ENCODE measurements at regions not wholly inside any gene's neighbourhood (a gene's known extent, or its start where the extent isn't known, plus 50 kb on each side); places are given as distances from the start of the nearest gene placed in this dataset.
"Not testable (repeated sequence)": the region's sequence is repeated elsewhere in the genome, so short reads cannot be mapped to it uniquely, and the experiment has no call there.

- not testable (repeated sequence) for DNase-seq
Observed at GRCh38 chr2:123618642-123619041, 406.4 kb upstream of the CNTNAP5 start.

GRCh38 chr2:123624816-123625215 is 400.3 kb upstream of the CNTNAP5 start:
- DNase-seq: no peak

- no peak for DNase-seq
Observed at GRCh38 chr2:123636232-123636631, 388.9 kb upstream of the CNTNAP5 start.

GRCh38 chr2:123640685-123641335 is 384.3 kb upstream of the CNTNAP5 start:
- DNase-seq: no peak

- no peak for DNase-seq
Observed at GRCh38 chr2:123644053-123644452, 381.0 kb upstream of the CNTNAP5 start.

GRCh38 chr2:123648016-123648415 is 377.1 kb upstream of the CNTNAP5 start:
- no peak for DNase-seq

- no peak for DNase-seq
Observed at GRCh38 chr2:123648956-123649355, 376.1 kb upstream of the CNTNAP5 start.

GRCh38 chr2:123651151-123651550 is 373.9 kb upstream of the CNTNAP5 start:
- no peak for DNase-seq

GRCh38 chr2:123652320-123652719 is 372.8 kb upstream of the CNTNAP5 start:
- no peak for DNase-seq

- DNase-seq: no peak
Observed at GRCh38 chr2:123656590-123656989, 368.5 kb upstream of the CNTNAP5 start.

GRCh38 chr2:123659120-123659519 is 366.0 kb upstream of the CNTNAP5 start:
- DNase-seq: no peak

GRCh38 chr2:123670286-123670685 is 354.8 kb upstream of the CNTNAP5 start:
- DNase-seq: no peak

- not testable (repeated sequence) for DNase-seq
Observed at GRCh38 chr2:123683797-123684196, 341.3 kb upstream of the CNTNAP5 start.

GRCh38 chr2:123687064-123687463 is 338.0 kb upstream of the CNTNAP5 start:
- DNase-seq: no peak

- no peak for DNase-seq
Observed at GRCh38 chr2:123688231-123688940, 336.7 kb upstream of the CNTNAP5 start.

GRCh38 chr2:123692121-123692520 is 333.0 kb upstream of the CNTNAP5 start:
- DNase-seq: peak; percentile 30 to 41

GRCh38 chr2:123693836-123694235 is 331.3 kb upstream of the CNTNAP5 start:
- peak; percentile 11 to 41 for DNase-seq

- DNase-seq: peak in 1 of 2 donors; percentile 1
Observed at GRCh38 chr2:123695426-123695825, 329.7 kb upstream of the CNTNAP5 start.

GRCh38 chr2:123696021-123696420 is 329.1 kb upstream of the CNTNAP5 start:
- no peak for DNase-seq

- DNase-seq: no peak
Observed at GRCh38 chr2:123696799-123697410, 328.2 kb upstream of the CNTNAP5 start.

- DNase-seq: no peak
Observed at GRCh38 chr2:123715467-123715982, 309.6 kb upstream of the CNTNAP5 start.

GRCh38 chr2:123717636-123718334 is 307.3 kb upstream of the CNTNAP5 start:
- DNase-seq: no peak

GRCh38 chr2:123720760-123721159 is 304.3 kb upstream of the CNTNAP5 start:
- no peak for DNase-seq

Measured in inflammatory macrophage treated with lipopolysaccharide for 1 hour (primary cell).